DND-41 (cell line): ENCODE measurements at regions not wholly inside any gene's neighbourhood (a gene's known extent, or its start where the extent isn't known, plus 50 kb on each side); places are given as distances from the start of the nearest gene placed in this dataset.

Experiments used
- CTCF ChIP-seq: IDR thresholded peaks from 2 replicates; pipeline ENCODE4 v1.5.1; 2012; ENCODE audit warnings: borderline replicate concordance, low read length, moderate library complexity, mild to moderate bottlenecking; ENCODE audit not compliant: poor library complexity, severe bottlenecking; ENCODE audit errors: extremely low read depth
- EZH2 ChIP-seq: IDR thresholded peaks from 3 replicates; pipeline ENCODE4 v1.6.1; 2012; ENCODE audit warnings: borderline replicate concordance, low read depth, mild to moderate bottlenecking, moderate library complexity, low read length, inconsistent platforms; ENCODE audit not compliant: severe bottlenecking

GRCh38 chr6:141996823-141997222, 135.9 kb upstream of the GJE1 start:
- TF ChIP-seq EZH2: no peak
- TF ChIP-seq CTCF: no peak
